Fibroblast of skin of left quadriceps (primary cell): ENCODE measurements at regions not wholly inside any gene's neighbourhood (a gene's known extent, or its start where the extent isn't known, plus 50 kb on each side); places are given as distances from the start of the nearest gene placed in this dataset.

ENCODE experiments used
- DNase-seq, 2 experiments: peaks; one replicate each; pipeline ENCODE4 v3.0.0-alpha.2; 2013; ENCODE audit warnings: low read depth in 2 of 2

- no peak for DNase-seq
Measured at GRCh38 chr3:165283328-165283727, 87.1 kb upstream of the SLITRK3 start.

GRCh38 chr3:165279471-165279870 lies 83.3 kb upstream of the SLITRK3 start:
- no peak for DNase-seq

DNA sequence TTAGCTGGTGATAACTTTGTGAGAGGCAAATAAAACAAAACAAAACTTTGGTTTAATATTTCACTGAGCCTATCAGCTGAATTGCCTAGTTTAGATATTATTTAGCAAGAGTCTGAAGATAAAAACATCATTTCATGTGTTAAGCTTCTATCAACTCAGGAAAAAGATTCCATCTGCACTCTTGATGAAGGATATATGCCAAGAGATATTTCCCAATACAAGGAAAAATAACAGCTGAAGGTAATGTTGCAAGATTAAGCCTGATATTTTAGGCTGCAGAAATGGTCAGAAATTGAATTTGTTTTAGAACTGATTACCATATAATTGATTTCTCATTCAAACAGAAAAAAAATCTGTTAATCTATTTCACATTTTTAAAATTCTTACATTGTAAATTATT lies 77.2 kb upstream of the SLITRK3 start:
- no peak for DNase-seq

DNA sequence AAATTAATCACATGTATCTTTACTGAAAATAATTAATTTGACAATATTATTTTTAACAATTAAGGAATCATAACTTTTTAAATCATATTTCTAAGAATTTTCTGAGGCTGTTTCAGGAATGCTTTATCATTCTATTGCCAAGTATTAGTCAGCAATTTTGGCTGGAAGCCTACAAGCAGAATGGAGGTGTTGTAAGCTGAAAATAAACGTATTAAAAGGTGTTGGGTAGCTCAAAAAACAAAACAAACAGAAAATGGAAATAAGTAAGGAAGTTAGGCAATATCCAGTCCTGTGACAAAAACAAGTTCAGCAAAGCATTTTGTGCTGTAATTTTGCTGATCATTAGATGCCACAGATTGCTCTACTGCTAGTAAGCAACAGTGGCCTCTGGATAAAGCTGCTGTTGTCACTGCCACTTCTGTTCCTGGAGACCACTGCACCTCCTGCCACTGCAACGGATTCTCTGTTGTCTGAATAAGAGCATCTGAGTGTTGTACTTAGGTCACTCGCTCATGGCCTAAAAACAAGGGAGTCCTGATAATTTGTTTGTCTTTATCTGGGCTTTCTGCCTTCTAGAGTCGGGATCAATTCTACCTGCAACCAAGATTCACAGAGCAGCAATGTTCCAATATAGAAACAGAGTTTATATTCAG lies 63.5 kb upstream of the SLITRK3 start:
- DNase-seq = peak in 1 of 2 experiments; percentile 3

DNA sequence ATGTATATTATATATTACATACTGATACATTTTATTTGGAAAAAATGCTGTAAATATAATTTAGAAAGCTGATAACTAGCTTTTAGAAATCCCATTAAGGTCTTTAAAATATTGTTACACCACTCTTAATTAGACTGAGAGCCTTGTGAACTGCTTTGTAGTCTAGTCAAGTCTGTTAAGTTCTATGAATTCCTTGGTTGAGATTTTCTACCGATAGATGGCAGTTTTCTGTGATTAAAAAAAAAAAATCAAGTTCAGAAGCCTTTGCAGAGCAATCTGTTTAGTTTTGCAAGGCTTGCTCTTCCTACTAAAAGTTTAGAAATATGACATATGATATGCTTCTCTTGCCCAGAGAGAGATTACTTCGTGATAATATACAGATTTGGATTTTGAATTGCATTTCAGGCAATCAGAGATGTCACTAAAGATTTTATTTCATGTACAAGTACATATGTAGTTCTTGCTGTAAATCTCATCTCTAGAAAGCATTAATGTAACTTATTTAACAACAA lies 60.4 kb upstream of the SLITRK3 start:
- no peak for DNase-seq

- DNase-seq = peak; percentile 8 to 9
Measured at GRCh38 chr3:165254812-165255211, 58.6 kb upstream of the SLITRK3 start.
